Stimulated activated CD4-positive, alpha-beta T cell treated with anti-CD3 and anti-CD28 coated beads, Interleukin-4, amount 100 ng/mL, for 24 hours (primary cell): ENCODE measurements at regions not wholly inside any gene's neighbourhood (a gene's known extent, or its start where the extent isn't known, plus 50 kb on each side); places are given as distances from the start of the nearest gene placed in this dataset.

Experiments used
- DNase-seq: peaks from one replicate; pipeline ENCODE4 v3.0.0-alpha.2; 2020

DNA sequence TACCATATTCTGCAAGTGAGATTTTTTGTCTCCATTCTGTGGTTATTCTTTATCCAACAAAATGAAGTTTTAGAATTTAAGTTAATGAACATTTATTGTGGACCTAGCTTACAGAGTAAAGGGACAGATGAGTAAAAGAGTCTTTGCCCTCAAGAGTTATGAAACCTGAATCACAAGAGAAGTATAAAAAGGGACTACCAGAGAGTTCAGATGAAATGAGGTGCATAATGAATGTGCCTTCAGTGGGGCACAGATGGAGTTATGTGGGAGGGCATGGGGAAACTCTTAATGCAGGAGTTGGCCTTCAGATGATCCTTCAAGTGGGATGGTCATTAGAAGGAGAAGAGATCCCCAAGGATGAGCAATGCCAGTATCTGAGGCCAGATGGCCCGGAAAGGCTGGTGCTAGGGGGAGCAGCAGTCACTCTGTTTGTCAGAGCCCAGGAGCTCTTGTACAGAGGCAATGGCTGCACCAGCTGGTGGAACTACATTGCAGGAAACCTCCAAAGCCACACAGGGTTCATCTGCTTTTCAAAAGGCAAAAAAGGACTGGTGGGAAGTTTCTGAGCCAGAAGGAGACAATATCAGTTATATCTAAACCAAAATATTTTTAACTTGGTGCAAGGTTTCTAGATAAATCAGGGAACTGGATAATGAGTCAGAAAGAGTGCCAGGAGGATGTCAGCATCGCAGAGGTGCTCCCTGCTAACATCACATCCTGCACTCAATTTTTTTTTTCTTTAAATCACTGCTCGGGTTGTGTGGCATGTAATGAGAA is 162.0 kb downstream of the KLF6 start:
- peak; percentile 44 for DNase-seq

GRCh38 chr10:3622427-3622826 is 162.6 kb downstream of the KLF6 start:
- DNase-seq = peak; percentile 28

GRCh38 chr10:3620818-3621217 is 164.2 kb downstream of the KLF6 start:
- no peak for DNase-seq

DNA sequence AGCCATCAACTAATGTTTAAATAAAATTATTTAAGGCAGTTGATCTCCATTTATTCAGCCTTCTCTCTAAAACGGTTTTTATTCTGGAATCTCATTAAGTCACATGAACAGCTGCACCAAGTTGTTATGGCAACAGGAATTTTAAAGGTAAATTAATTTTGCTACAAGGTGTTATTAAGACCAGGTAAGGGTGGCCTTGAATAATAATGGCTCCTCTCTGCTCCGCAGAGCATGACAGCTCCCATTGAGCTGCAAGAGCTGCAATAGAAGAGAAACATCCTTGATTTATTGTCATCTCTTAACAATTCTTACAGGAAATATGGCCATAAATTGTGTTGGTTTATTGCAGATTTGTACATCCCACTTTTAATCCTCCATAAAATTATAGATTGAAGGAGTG is 165.8 kb downstream of the KLF6 start:
- no peak for DNase-seq

DNA sequence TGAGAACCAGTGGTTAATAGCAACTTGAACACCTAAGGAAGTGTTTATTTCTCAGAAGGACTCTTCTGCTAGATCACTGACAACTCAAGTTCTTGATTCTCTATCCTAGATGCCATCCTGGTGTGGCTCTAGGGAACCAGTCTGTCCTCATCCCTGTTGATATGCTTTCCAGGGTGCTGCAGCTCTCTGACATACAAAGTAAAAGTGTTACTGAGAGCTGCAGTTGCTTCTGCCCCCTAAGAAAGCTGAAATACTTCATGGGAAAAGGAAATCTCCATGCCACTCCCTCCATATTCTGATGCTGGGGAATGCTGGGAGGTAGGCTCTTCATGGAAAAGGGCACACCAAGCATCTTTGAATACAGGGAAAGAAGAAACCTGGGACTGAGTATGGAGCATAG is 168.1 kb downstream of the KLF6 start:
- no peak for DNase-seq

- no peak for DNase-seq
Observed at GRCh38 chr10:3613318-3613717, 171.7 kb downstream of the KLF6 start.

DNA sequence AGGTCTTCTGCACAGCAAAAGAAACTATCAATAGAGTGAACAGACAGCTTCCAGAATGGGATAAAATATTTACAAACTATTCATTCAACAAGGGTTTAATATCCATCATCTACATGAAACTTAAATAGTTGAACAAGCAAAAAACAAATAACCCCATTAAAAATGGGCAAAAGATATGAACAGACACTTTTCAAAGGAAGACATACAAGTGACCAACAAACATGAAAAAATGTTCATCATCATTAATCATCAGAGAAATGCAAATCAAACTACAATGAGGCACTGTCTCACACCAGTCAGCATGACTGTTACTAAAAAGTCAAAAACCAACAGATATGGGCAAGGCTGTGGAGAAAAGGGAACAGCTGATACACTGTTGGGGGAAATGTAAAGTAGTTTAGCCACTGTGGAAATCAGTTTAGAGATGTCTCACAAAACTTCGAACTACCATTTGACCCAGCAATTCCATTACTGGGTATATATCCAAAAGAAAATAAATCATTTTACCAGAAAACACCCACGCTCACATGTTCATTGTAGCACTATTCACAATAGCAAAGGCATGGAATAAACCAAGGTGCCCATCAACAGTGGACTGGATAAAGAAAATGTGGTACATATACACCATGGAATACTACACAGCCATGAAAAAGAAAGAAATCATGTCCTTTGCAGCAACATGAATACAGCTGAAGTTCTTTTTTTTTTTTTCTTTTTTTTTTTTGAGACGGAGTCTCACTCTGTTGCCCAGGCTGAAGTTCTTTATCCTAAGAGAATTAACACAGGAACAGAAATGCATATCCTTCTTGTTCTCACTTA is 172.6 kb downstream of the KLF6 start:
- no peak for DNase-seq

- DNase-seq = no peak
Observed at GRCh38 chr10:3606309-3606708, 178.7 kb downstream of the KLF6 start.

- no peak for DNase-seq
Observed at GRCh38 chr10:3605882-3606281, 179.1 kb downstream of the KLF6 start.

DNA sequence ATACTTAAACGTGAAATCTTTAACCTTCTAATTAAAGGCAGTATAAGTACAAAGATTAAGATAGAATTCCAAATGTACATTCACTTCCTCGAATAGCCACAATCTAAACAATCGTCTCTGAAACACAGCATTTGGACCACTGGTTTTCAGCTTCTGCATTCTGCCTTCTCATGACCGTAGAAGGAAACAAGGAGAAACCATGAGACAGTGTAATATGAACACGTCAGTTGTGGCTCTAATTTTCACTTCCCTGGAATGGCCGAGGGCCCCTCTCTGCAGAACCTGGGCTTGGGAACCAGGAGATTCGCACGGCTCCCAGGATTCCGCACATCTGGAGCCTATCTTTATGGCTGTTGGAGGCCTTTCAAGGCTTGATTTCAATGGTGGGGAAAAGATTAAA is 189.3 kb downstream of the KLF6 start:
- DNase-seq = no peak

DNA sequence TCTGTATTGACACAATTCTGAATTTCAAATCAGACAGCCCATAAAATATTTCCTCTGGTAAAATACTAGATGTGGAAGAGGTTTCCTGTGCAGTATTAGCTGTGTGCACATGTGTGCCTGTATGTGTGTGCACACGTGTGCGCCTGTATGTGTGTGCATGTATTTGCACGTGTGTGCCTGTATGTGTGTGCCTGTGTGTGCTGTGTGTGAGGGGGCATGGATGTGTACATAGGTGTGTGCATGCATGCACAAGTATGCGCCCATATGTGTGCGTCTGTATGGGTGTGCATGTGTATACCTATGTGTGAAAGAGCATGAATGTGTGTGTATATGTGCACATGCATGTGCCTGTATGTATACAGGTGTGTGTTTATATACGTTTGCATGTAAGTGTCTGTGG is 191.4 kb downstream of the KLF6 start:
- DNase-seq = no peak

GRCh38 chr10:3592424-3592823 is 192.6 kb downstream of the KLF6 start:
- DNase-seq = no peak

GRCh38 chr10:3588816-3589215 is 196.2 kb downstream of the KLF6 start:
- no peak for DNase-seq

DNA sequence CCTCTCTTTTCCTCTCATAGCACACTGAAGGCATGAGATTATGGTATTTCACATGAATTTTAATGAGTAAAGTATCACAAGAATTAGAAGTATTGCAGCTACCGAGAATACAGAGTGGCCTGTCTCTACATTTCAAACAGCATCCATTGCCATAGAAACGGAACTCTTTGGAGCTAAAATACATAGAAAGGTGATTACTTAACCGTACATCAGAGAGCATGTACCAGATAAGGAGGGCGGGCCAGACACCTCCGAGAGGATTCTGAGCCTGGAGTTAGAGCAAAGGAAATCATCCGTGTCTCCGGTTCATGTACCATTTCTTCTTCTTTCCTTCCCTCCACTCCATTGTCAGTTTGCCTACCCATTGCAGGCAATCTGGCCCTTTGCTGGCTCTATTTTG is 196.7 kb downstream of the KLF6 start:
- DNase-seq = no peak

- DNase-seq = no peak
Observed at GRCh38 chr10:3584926-3585784, 199.9 kb downstream of the KLF6 start.

DNA sequence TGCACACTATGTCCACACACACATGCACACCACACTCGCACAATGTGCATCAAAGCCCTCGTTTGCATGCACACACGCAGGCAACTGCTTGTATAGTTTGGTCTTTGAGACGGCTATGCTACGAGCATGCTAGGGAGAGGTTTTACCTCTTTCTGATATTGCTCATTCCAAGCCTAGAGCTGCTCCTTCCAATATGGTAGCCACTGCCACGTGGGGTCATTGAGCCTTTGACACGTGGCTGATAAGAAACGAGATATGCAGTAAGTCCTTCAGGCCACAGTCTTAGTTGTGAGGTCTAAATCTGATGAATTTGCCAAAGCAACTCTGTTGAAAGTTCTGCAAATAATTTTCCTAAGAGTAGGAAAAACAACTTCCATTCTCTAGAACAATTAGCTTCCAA is 204.4 kb downstream of the KLF6 start:
- no peak for DNase-seq

DNA sequence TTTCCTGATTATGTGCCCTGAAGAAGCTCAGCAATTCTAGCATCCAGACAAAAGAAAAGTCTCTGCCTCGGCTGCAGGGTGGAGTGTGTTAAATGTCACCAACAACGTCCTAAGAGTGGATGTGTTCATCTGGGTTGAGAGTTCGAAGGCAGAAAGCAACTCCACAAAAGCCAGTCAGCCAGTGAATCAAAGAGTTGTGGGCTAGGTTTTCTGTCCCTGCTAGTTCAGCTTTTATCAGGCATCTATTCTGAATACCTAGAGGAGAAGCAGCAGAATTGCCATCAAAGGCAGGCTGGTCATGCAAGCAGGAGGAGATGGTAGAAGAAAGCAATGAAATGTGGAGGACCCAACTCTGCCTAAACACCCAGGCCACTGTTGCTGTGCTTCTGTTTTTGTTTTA is 205.2 kb downstream of the KLF6 start:
- DNase-seq = no peak

DNA sequence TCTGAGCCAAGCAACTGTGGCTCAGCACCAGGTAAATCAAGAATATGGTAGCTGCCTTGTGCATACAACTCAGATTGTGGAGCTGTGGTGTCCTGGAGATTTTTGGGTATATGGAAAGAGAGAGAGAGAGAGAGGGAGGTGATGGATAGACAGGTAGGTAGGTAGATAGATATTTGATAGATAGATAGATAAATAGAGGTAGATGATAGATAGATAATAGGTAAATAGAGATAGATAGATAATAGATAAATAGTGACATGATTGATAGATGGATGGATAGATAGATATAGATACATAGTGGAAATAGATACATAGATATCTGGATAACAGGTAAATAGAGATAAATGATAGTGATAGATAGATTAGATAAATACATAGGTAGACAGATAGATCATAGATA is 206.3 kb downstream of the KLF6 start:
- DNase-seq = no peak

DNA sequence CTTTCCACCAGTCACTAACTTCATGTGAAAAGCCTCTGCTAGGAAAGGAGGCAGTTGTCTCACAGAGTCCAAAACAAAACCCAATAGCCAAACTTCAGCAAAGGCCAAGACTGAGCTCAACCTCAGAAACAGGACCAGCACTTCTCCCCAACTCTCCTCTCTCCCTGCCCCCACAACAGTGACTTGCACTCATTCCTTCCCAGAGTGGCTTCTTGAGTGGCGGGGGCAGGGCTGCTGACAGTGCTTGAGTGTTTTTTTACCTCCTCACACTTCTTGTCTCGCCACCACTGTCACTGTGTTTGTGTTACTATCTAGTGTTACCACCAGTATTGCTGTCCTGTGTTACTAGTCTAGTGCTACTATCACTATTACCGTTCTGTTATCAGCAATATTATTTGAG is 206.8 kb downstream of the KLF6 start:
- DNase-seq = no peak

GRCh38 chr10:3574451-3574850 is 210.6 kb downstream of the KLF6 start:
- no peak for DNase-seq

- DNase-seq = no peak
Observed at GRCh38 chr10:3573498-3573897, 211.5 kb downstream of the KLF6 start.

GRCh38 chr10:3571310-3571825 is 213.6 kb downstream of the KLF6 start:
- no peak for DNase-seq

DNA sequence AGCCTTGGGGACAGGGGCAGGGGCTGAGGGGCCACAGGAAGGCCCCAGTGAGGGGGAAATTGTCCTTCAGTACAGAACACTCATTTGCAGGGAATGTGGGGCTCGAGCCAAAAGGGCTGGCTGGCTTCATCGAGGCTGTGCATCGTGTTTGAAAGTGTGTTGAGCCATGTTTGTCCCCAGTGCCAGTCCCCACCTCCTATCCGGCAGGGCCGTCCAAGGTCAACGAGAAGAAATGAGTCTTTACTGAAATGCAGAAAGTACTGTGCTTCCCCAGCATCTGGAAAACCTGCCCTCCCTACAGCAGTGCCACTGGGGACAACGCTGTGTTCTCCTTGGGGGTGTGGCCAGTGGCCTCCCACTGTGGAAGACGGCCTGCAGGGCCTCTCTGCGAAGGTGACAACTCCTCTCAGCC is 214.1 kb downstream of the KLF6 start:
- DNase-seq = no peak
